ENCODE measurements at regions not wholly inside any gene's neighbourhood (a gene's known extent, or its start where the extent isn't known, plus 50 kb on each side); places are given as distances from the start of the nearest gene placed in this dataset.
"Not testable (repeated sequence)": the region's sequence is repeated elsewhere in the genome, so short reads cannot be mapped to it uniquely, and the experiment has no call there.

- H3K36me3 ChIP-seq (ENCODE audit: insufficient read depth, low read length); H3K4me1 ChIP-seq (ENCODE audit: control insufficient read depth, insufficient read depth, low read length); H3K9me3 ChIP-seq (replicated peaks; ENCODE audit: low read length); H3K4me3 ChIP-seq (ENCODE audit: low read length); H3K4me2 ChIP-seq (ENCODE audit: low read length); H3K9ac ChIP-seq (ENCODE audit: low read depth, low read length); H3K27me3 ChIP-seq (ENCODE audit: control insufficient read depth, insufficient read depth, low read length): not testable (repeated sequence)
Observed at GRCh38 chr7:149966444-149966843, 92.7 kb downstream of the ATP6V0E2 start.

- H3K4me2 ChIP-seq (ENCODE audit: low read length); H3K4me1 ChIP-seq (ENCODE audit: control insufficient read depth, insufficient read depth, low read length); H3K9ac ChIP-seq (ENCODE audit: low read depth, low read length); H3K9me3 ChIP-seq (replicated peaks; ENCODE audit: low read length); H3K4me3 ChIP-seq (ENCODE audit: low read length); H3K36me3 ChIP-seq (ENCODE audit: insufficient read depth, low read length); H3K27me3 ChIP-seq (ENCODE audit: control insufficient read depth, insufficient read depth, low read length): not testable (repeated sequence)
Observed at GRCh38 chr7:149972977-149973376, 99.2 kb downstream of the ATP6V0E2 start.

GRCh38 chr7:149973681-149974080 is 99.9 kb downstream of the ATP6V0E2 start:
- H3K36me3 ChIP-seq (ENCODE audit: insufficient read depth, low read length); H3K9me3 ChIP-seq (replicated peaks; ENCODE audit: low read length); H3K4me1 ChIP-seq (ENCODE audit: control insufficient read depth, insufficient read depth, low read length); H3K9ac ChIP-seq (ENCODE audit: low read depth, low read length); H3K27me3 ChIP-seq (ENCODE audit: control insufficient read depth, insufficient read depth, low read length); H3K4me3 ChIP-seq (ENCODE audit: low read length); H3K4me2 ChIP-seq (ENCODE audit: low read length): not testable (repeated sequence)

- H3K9me3 ChIP-seq (replicated peaks; ENCODE audit: low read length); H3K4me1 ChIP-seq (ENCODE audit: control insufficient read depth, insufficient read depth, low read length); H3K4me2 ChIP-seq (ENCODE audit: low read length); H3K27me3 ChIP-seq (ENCODE audit: control insufficient read depth, insufficient read depth, low read length); H3K9ac ChIP-seq (ENCODE audit: low read depth, low read length); H3K36me3 ChIP-seq (ENCODE audit: insufficient read depth, low read length); H3K4me3 ChIP-seq (ENCODE audit: low read length): not testable (repeated sequence)
Observed at GRCh38 chr7:149975608-149976007, 101.8 kb downstream of the ATP6V0E2 start.

- H3K4me2 ChIP-seq (ENCODE audit: low read length): not testable (repeated sequence)
Observed at GRCh38 chr7:149978537-149978936, 104.8 kb downstream of the ATP6V0E2 start.

GRCh38 chr7:149978944-149979343 is 105.2 kb downstream of the ATP6V0E2 start:
- H3K9ac ChIP-seq (ENCODE audit: low read depth, low read length); H3K4me3 ChIP-seq (ENCODE audit: low read length); H3K4me2 ChIP-seq (ENCODE audit: low read length); H3K36me3 ChIP-seq (ENCODE audit: insufficient read depth, low read length); H3K9me3 ChIP-seq (replicated peaks; ENCODE audit: low read length); H3K27me3 ChIP-seq (ENCODE audit: control insufficient read depth, insufficient read depth, low read length); H3K4me1 ChIP-seq (ENCODE audit: control insufficient read depth, insufficient read depth, low read length): not testable (repeated sequence)

More at GRCh38 chr7:149978537-149978936, 104.8 kb downstream of the ATP6V0E2 start:
- H3K36me3 ChIP-seq (ENCODE audit: insufficient read depth, low read length); H3K4me1 ChIP-seq (ENCODE audit: control insufficient read depth, insufficient read depth, low read length); H3K9ac ChIP-seq (ENCODE audit: low read depth, low read length); H3K9me3 ChIP-seq (replicated peaks; ENCODE audit: low read length); H3K4me3 ChIP-seq (ENCODE audit: low read length); H3K27me3 ChIP-seq (ENCODE audit: control insufficient read depth, insufficient read depth, low read length): not testable (repeated sequence)

GRCh38 chr7:149982537-149983112 is 108.9 kb downstream of the ATP6V0E2 start:
- not testable (repeated sequence) for H3K9me3 ChIP-seq (replicated peaks; ENCODE audit: low read length)

GRCh38 chr7:149986866-149987265 is 113.1 kb downstream of the ATP6V0E2 start:
- not testable (repeated sequence) for H3K36me3 ChIP-seq (ENCODE audit: insufficient read depth, low read length); H3K9ac ChIP-seq (ENCODE audit: low read depth, low read length); H3K4me2 ChIP-seq (ENCODE audit: low read length); H3K27me3 ChIP-seq (ENCODE audit: control insufficient read depth, insufficient read depth, low read length); H3K4me1 ChIP-seq (ENCODE audit: control insufficient read depth, insufficient read depth, low read length); H3K9me3 ChIP-seq (replicated peaks; ENCODE audit: low read length); H3K4me3 ChIP-seq (ENCODE audit: low read length)

More at GRCh38 chr7:149982537-149983112, 108.9 kb downstream of the ATP6V0E2 start:
- not testable (repeated sequence) for H3K4me3 ChIP-seq (ENCODE audit: low read length); H3K36me3 ChIP-seq (ENCODE audit: insufficient read depth, low read length); H3K27me3 ChIP-seq (ENCODE audit: control insufficient read depth, insufficient read depth, low read length); H3K4me1 ChIP-seq (ENCODE audit: control insufficient read depth, insufficient read depth, low read length); H3K9ac ChIP-seq (ENCODE audit: low read depth, low read length); H3K4me2 ChIP-seq (ENCODE audit: low read length)

- H3K4me2 ChIP-seq (ENCODE audit: low read length); H3K27me3 ChIP-seq (ENCODE audit: control insufficient read depth, insufficient read depth, low read length); H3K9me3 ChIP-seq (replicated peaks; ENCODE audit: low read length); H3K36me3 ChIP-seq (ENCODE audit: insufficient read depth, low read length); H3K4me1 ChIP-seq (ENCODE audit: control insufficient read depth, insufficient read depth, low read length); H3K4me3 ChIP-seq (ENCODE audit: low read length); H3K9ac ChIP-seq (ENCODE audit: low read depth, low read length): not testable (repeated sequence)
Observed at GRCh38 chr7:149991652-149992302, 118.0 kb downstream of the ATP6V0E2 start.

GRCh38 chr7:149992366-149992765 is 118.6 kb downstream of the ATP6V0E2 start:
- H3K4me2 ChIP-seq (ENCODE audit: low read length); H3K9me3 ChIP-seq (replicated peaks; ENCODE audit: low read length); H3K4me3 ChIP-seq (ENCODE audit: low read length); H3K9ac ChIP-seq (ENCODE audit: low read depth, low read length); H3K27me3 ChIP-seq (ENCODE audit: control insufficient read depth, insufficient read depth, low read length); H3K36me3 ChIP-seq (ENCODE audit: insufficient read depth, low read length); H3K4me1 ChIP-seq (ENCODE audit: control insufficient read depth, insufficient read depth, low read length): not testable (repeated sequence)

- H3K4me3 ChIP-seq (ENCODE audit: low read length); H3K9me3 ChIP-seq (replicated peaks; ENCODE audit: low read length); H3K27me3 ChIP-seq (ENCODE audit: control insufficient read depth, insufficient read depth, low read length); H3K4me2 ChIP-seq (ENCODE audit: low read length); H3K36me3 ChIP-seq (ENCODE audit: insufficient read depth, low read length); H3K9ac ChIP-seq (ENCODE audit: low read depth, low read length); H3K4me1 ChIP-seq (ENCODE audit: control insufficient read depth, insufficient read depth, low read length): not testable (repeated sequence)
Observed at GRCh38 chr7:149995369-149996026, 121.7 kb downstream of the ATP6V0E2 start.
